ENCODE measurements at regions not wholly inside any gene's neighbourhood (a gene's known extent, or its start where the extent isn't known, plus 50 kb on each side); places are given as distances from the start of the nearest gene placed in this dataset.
A peak's percentile ranks its signal among the peaks of the same experiment; 100 is the strongest.
"Not testable (repeated sequence)": the region's sequence is repeated elsewhere in the genome, so short reads cannot be mapped to it uniquely, and the experiment has no call there.

GRCh38 chr12:89789862-89790261, 81.2 kb upstream of the ATP2B1 start:
- ATAC-seq: no peak

- ATAC-seq: no peak
Measured at GRCh38 chr12:89787763-89788162, 79.1 kb upstream of the ATP2B1 start.

DNA sequence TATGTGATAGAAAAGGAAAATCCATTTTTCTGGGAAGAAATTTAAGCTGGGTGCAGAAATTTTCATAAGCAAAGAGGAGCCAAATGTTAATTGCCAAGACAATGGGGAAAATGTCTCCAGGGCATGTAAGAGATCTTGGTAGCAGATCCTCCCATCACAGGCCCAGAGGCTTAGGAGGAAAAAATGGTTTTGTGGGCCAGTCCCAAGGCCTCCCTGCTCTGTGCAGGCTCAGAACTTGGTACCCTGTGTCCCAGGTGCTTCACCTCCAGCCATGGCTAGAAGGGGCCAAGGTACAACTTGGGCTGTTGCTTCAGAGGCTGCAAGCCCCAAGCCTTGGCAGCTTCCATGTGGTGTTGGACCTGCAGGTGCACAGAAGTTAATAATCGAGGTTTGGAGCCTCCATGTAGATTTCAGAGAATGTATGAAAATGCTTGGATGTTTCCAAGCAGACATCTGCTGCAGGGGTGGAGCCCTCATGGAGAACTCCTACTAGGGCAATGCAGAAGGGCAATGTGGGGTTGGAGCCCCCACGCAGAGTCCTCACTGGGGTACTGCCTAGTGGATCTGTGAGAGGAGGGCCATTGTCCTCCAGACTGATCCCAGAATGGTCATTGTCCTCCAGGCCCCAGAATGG, 77.7 kb upstream of the ATP2B1 start:
- ATAC-seq: no peak

DNA sequence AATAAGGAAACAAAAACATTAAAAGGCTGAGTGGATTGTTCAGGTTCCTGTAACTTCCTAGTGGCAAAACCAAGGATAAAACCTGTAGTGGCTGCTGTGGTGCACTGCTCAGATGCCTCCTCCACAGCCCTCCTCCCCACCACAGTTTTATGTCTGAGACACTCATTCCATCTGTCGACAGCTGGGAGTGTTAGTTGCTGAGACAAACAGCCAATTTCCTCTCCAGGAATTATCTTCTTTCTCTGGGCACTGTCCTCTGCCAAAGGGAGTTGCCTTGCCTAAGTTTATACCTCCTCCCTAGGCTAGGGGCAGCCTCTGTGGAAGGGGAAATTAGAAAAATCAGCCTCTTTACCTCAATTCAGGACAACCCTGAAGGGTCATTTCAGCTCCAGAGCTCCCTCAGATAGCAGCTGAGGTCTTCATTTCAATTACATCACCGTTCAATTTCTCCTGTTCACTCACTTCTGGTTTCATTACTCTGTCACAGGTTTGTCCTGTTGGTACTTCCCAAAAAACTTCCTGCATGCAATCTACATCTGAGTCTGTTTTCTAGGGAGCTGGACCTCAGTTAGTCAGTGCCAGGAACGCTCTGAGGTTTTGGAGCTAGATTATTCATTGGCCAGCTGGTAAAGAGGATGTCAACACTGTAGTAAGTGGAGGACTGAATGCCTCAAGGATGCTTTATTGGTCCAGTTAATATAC, 74.9 kb upstream of the ATP2B1 start:
- no peak for ATAC-seq

DNA sequence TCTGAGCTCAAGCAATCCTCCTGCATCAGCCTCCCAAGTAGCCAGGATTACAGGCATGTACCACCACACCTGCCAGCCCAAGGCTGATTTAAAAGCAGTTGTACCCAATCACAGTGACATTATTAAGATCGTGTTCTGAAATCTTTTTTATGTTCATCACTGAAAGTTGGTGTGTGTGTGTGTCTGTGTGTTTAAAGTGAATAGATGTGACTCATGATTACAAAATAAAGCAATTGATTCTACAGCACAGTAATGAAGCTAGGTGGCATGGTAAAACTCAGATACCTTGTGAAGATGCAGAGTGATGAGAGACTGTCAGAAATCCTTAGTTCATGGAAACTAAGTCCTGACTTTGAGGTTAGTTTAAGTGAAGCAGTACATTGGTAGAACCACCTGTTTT, 74.2 kb upstream of the ATP2B1 start:
- no peak for ATAC-seq

DNA sequence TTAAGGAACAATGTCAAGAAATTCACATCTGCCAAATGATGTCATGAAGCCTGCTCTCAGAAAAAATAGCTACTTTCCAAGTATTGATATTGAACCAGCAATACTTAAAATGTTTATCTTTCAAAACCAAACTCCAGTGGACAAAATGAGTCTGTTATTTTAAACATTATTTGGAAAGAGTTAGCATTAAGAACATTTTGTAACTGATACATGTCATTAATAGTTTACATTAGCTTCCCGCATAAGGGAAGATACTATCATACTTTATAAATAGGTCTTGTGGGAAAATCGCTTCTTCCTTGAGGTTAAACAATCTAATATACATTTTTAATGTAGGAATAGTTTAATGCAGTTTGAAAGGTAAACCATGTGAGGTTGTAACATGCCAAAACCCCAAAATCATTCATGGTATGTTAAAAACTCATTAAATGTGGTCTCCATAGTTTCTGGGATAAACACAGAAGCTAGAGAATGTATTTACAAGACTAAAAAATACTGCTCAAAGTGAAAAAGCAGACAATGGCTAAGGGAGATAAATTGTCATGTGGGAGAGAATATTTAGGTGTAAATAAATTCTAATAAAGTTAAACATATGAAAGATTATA, 73.4 kb upstream of the ATP2B1 start:
- ATAC-seq: no peak

GRCh38 chr12:89781156-89781555, 72.5 kb upstream of the ATP2B1 start:
- ATAC-seq: no peak

GRCh38 chr12:89779090-89779489, 70.5 kb upstream of the ATP2B1 start:
- ATAC-seq: no peak

DNA sequence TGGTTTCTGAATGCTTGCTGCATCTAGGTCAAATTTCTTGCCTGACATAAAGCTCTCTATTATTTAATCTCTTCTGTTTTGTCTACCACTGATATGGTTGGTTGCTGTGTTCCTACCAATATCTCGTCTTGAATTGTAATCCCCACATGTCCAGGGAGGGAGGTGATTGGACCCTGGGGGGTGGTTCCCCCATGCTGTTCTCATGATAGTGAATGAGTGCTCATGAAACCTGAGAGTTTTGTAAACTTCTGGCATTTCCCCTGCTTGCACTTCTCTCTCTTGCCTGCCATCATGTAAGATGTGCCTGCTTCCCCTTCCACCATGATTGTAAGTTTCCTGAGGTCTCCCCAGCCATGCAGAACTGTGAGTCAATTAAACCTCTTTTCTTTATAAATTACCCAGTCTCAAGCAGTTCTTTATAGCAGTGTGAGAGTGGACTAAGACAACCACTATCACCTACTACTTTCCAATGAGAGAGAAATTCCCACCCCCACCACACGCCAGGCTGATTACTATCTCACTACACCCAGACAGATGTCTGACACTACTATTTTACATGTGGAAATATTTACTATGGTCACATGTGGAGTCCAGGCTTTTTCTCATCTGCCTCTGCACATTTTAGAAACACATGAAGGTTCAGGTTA, 69.2 kb upstream of the ATP2B1 start:
- ATAC-seq: no peak

DNA sequence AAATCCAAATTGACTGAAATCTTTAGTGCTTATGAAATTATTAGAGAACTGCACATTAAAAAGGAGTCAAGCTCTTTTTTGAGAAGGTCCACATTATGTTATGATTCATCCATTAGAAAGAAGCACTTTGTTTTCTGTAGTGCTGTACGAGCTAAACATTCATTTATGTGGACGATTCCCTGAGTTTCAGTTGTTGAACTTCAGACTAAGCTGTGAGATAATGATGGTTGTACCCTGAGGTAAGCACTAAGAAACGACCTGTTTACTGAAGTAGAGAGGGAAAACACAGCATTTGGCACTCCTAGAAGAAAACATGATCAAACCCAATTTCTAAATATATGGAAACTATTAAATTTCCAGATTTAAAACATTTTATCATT, 67.3 kb upstream of the ATP2B1 start:
- ATAC-seq: no peak

DNA sequence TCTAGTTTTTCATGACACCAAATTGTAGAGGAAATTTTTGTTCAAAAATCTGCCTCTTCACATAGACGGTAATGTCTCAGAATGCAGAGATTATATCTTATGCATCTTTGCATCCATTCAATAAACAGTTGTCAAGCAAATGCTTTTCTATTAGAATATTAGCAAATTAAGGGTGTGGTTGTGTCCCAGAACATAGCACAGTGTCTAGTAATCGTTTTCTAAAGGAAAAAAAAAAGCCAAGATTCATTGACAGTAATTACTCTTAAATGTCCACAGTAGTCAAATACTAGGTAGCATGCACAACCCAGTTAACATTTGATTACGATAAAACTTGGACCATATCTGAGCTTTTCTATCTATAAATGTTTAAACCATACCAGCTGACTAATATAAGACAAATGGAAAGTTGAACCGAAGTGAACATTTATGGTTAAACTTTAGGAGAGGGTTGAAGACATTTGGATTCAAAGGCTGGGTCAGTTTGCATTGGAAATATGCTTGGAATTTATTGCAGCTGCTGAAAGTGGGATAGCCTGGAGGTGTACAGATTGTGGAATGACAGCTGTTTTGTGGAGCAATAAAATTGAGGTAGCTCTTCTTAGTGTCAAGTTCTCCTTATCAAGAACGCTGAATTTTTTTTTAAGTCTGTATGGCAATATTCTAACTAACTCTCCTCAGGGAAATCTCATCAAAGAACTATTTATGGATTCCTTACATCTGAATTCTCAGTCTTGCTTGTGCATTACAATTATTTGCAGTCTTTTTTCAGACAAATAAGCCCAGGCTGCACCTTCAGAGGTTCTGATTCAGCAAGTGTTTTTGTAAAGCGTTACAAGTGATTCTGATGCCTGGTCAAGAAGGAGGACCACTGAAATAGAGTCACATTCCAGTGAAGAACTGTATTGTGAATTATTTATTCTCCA, 66.7 kb upstream of the ATP2B1 start:
- no peak for ATAC-seq

GRCh38 chr12:89774645-89775044, 66.0 kb upstream of the ATP2B1 start:
- ATAC-seq: no peak

DNA sequence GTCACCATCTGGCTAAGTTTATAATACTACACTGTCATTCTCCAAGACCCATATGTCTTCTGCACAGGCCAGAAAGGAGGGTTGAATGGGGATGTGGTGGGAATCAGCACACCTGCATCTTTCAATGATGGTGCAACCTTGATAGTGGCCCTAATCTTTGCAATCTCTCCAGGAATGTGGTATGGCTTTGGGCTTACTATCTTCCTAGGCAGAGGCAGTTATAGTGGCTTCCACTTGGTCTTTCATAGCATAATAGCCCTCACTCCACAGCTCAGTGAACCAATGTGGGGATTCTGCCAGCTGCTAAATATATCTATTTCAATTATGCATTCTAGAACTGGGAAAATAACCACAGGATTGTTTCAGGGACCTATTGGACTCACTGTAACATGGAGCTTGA, 61.8 kb upstream of the ATP2B1 start:
- no peak for ATAC-seq

GRCh38 chr12:89769483-89769818, 60.8 kb upstream of the ATP2B1 start:
- no peak for ATAC-seq

GRCh38 chr12:89768586-89769482, 60.2 kb upstream of the ATP2B1 start:
- ATAC-seq: peak; percentile 94

GRCh38 chr12:89765959-89766824, 57.6 kb upstream of the ATP2B1 start:
- no peak for ATAC-seq

DNA sequence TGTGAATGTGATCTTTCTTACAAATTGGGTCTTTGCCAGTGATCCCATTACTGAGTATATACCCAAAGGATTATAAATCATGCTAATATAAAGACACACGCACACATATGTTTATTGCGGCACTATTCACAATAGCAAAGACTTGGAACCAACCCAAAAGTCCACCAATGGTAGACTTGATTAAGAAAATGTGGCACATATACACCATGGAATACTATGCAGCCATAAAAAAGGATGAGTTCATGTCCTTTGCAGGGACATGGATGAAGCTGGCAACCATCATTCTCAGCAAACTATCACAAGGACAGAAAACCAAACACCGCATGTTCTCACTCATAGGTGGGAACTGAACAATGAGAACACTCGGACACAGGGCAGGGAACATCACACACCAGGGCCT, 55.5 kb upstream of the ATP2B1 start:
- ATAC-seq: not testable (repeated sequence)

GRCh38 chr12:89762498-89763170, 54.0 kb upstream of the ATP2B1 start:
- ATAC-seq: no peak

DNA sequence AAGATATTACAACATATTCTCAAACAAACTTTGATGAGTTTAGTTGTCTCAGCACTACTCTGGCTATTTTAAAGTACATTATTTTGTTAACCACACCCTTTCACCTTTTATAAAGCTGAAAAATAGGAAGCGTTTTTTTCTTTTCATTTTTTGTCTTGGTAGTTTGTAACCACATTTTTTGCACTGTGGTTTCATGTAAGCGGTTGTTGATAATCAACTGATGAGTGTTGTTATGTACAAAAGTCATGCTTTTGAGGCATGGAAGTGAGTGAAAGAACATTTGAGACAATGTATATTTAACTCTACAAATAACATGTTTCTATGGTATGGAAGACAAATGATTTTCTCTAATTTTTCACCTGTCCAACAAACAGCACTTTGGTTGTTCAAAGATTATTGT, 52.1 kb upstream of the ATP2B1 start:
- ATAC-seq: no peak

Data from esophagus mucosa (tissue), 1 donor.